ENCODE measurements at regions not wholly inside any gene's neighbourhood (a gene's known extent, or its start where the extent isn't known, plus 50 kb on each side); places are given as distances from the start of the nearest gene placed in this dataset.

DNA sequence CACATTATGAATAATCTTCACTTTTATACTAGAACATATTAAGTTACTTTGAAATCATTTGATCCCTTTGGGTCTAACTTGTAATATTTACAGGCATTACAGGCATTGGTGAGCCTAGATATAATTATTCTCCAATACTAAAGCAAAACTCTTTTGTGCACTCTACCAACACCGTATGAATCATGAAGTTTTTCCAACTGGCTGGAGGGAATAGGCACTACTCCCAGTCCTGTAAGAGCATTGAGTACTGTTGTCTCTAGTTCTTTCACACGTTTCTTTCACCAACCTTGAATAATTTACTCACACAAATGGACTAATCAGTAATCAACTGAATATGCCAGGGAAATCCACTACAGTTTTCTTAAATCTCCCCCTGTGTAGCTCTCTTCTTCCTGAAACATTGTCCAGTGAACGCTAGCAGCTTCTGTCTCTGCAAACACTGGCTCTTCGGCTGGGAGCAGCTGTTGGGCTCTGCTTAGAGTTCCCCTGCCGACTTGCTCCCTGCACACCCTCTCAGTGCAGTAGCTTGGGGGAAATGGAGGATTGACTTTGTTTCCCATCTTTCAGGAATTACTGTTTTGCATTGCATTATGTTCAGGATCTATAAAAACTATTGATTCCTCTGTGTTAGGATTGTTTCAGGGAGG is 476.7 kb downstream of the RFC3 start:
- H3K79me2 ChIP-seq (ENCODE audit: insufficient read depth, low read length), result no peaks in the 10 kb centered on the region
- no peaks in the 10 kb centered on the region for H3K27me3 ChIP-seq (ENCODE audit: insufficient read depth, low read length)
- peak overlapping the region; percentile 62 for H2AFZ ChIP-seq (ENCODE audit: low read length)
- DNase-seq (ENCODE audit: insufficient read length, low spot score, missing footprints), result no peak
- H3K4me3 ChIP-seq (ENCODE audit: insufficient read depth, low read length), result peak overlapping the region; percentile 21
- H3K36me3 ChIP-seq (ENCODE audit: insufficient read depth, low read length), result no peaks in the 10 kb centered on the region
- H3K4me2 ChIP-seq (ENCODE audit: insufficient read depth, low read length), result peak overlapping the region; percentile 52
- H3K27ac ChIP-seq (ENCODE audit: low read depth, low read length), result no peak overlapping the region
- TF ChIP-seq, protein P1, sequence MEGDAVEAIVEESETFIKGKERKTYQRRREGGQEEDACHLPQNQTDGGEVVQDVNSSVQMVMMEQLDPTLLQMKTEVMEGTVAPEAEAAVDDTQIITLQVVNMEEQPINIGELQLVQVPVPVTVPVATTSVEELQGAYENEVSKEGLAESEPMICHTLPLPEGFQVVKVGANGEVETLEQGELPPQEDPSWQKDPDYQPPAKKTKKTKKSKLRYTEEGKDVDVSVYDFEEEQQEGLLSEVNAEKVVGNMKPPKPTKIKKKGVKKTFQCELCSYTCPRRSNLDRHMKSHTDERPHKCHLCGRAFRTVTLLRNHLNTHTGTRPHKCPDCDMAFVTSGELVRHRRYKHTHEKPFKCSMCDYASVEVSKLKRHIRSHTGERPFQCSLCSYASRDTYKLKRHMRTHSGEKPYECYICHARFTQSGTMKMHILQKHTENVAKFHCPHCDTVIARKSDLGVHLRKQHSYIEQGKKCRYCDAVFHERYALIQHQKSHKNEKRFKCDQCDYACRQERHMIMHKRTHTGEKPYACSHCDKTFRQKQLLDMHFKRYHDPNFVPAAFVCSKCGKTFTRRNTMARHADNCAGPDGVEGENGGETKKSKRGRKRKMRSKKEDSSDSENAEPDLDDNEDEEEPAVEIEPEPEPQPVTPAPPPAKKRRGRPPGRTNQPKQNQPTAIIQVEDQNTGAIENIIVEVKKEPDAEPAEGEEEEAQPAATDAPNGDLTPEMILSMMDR (IDR thresholded peaks at IDR 0.05; ENCODE audit: extremely low read depth, low read depth, low read length), result no peak
- no peaks in the 10 kb centered on the region for H4K20me1 ChIP-seq (ENCODE audit: insufficient read depth, low read length)
- no peaks in the 10 kb centered on the region for H3K9me3 ChIP-seq (ENCODE audit: low read depth, low read length)
- H3K4me1 ChIP-seq (ENCODE audit: insufficient read depth, low read length), result no peaks in the 10 kb centered on the region

DNA sequence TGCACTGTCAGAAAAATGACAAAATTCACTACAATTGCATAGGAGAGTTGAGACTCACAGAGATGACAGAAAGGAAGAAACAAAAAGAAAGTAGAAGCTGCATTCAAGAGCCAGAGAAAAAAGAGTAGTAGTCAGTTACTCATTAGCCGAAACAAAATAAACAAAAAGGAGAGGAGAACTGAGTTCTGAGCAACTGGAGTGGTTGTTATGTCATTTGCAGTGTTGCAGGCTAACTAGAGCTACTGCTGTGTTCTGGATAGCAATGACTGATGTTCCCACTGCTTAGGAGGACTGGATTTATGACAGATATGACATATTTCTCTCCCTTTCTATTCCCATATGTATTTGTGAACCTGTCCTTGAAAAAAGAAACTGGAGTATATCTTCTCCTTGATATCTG is 482.6 kb downstream of the RFC3 start:
- peak overlapping the region; percentile 0 for H3K4me2 ChIP-seq (ENCODE audit: insufficient read depth, low read length)
- H3K4me3 ChIP-seq (ENCODE audit: insufficient read depth, low read length), result no peak overlapping the region
- H3K27me3 ChIP-seq (ENCODE audit: insufficient read depth, low read length), result no peaks in the 10 kb centered on the region
- H3K79me2 ChIP-seq (ENCODE audit: insufficient read depth, low read length), result no peaks in the 10 kb centered on the region
- H3K9me3 ChIP-seq (ENCODE audit: low read depth, low read length), result no peaks in the 10 kb centered on the region
- H2AFZ ChIP-seq (ENCODE audit: low read length), result no peak overlapping the region
- no peak for DNase-seq (ENCODE audit: insufficient read length, low spot score, missing footprints)
- no peaks in the 10 kb centered on the region for H3K36me3 ChIP-seq (ENCODE audit: insufficient read depth, low read length)
- H3K4me1 ChIP-seq (ENCODE audit: insufficient read depth, low read length), result no peaks in the 10 kb centered on the region
- TF ChIP-seq, protein P1 (IDR thresholded peaks at IDR 0.05; ENCODE audit: extremely low read depth, low read depth, low read length), result no peak
- no peaks in the 10 kb centered on the region for H4K20me1 ChIP-seq (ENCODE audit: insufficient read depth, low read length)
- no peak overlapping the region for H3K27ac ChIP-seq (ENCODE audit: low read depth, low read length)

DNA sequence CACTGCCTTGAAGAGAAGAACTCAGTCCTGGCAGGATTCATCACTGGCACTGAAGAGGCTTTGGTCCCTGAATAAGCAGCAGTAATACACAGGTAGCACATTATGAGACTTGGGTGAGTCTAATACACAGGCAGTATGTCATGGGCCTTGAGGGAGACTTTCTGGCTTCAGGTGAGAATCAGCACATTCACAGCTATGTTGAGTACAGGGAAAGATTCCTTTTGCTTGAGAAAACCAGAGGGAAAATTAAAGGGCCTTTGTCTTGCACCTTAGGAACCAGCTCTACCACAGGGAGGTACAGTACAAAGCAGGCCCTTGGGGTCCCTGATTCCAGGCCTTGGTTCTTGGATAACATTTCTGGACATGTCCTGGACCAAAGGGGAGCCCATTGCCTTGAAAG is 484.6 kb downstream of the RFC3 start:
- H4K20me1 ChIP-seq (ENCODE audit: insufficient read depth, low read length), result no peaks in the 10 kb centered on the region
- H3K79me2 ChIP-seq (ENCODE audit: insufficient read depth, low read length), result no peaks in the 10 kb centered on the region
- H3K4me1 ChIP-seq (ENCODE audit: insufficient read depth, low read length), result no peaks in the 10 kb centered on the region
- H3K27ac ChIP-seq (ENCODE audit: low read depth, low read length), result no peak overlapping the region
- TF ChIP-seq, protein P1 (IDR thresholded peaks at IDR 0.05; ENCODE audit: extremely low read depth, low read depth, low read length), result no peak
- H3K36me3 ChIP-seq (ENCODE audit: insufficient read depth, low read length), result no peaks in the 10 kb centered on the region
- no peak overlapping the region for H3K4me2 ChIP-seq (ENCODE audit: insufficient read depth, low read length)
- DNase-seq (ENCODE audit: insufficient read length, low spot score, missing footprints), result no peak
- no peaks in the 10 kb centered on the region for H3K9me3 ChIP-seq (ENCODE audit: low read depth, low read length)
- H3K4me3 ChIP-seq (ENCODE audit: insufficient read depth, low read length), result no peak overlapping the region
- no peaks in the 10 kb centered on the region for H3K27me3 ChIP-seq (ENCODE audit: insufficient read depth, low read length)
- H2AFZ ChIP-seq (ENCODE audit: low read length), result no peak overlapping the region

DNA sequence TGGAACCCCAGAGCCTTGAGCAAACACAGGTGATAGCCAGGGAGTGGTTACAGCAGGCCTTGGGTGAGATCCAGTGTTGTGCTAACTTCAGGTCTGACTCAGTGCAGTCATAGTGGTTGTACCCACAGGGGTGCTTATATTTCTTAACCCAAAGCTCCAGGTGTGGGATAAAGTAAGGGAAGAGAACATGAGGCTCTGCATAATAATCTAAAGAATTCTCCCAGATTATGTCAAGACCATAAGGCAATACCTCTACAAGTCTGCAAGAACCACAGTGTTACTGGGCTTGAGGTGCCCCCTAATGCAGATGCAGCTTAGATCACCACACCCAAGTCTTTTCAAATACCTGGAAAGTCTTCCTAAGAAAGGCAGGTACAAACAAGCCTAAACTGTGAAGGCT is 485.4 kb downstream of the RFC3 start:
- H3K4me3 ChIP-seq (ENCODE audit: insufficient read depth, low read length), result no peak overlapping the region
- H3K4me2 ChIP-seq (ENCODE audit: insufficient read depth, low read length), result no peak overlapping the region
- H3K36me3 ChIP-seq (ENCODE audit: insufficient read depth, low read length), result no peaks in the 10 kb centered on the region
- H2AFZ ChIP-seq (ENCODE audit: low read length), result no peak overlapping the region
- no peak for DNase-seq (ENCODE audit: insufficient read length, low spot score, missing footprints)
- no peaks in the 10 kb centered on the region for H3K79me2 ChIP-seq (ENCODE audit: insufficient read depth, low read length)
- H3K27ac ChIP-seq (ENCODE audit: low read depth, low read length), result no peak overlapping the region
- no peaks in the 10 kb centered on the region for H3K4me1 ChIP-seq (ENCODE audit: insufficient read depth, low read length)
- H3K9me3 ChIP-seq (ENCODE audit: low read depth, low read length), result no peaks in the 10 kb centered on the region
- no peaks in the 10 kb centered on the region for H4K20me1 ChIP-seq (ENCODE audit: insufficient read depth, low read length)
- TF ChIP-seq, protein P1 (IDR thresholded peaks at IDR 0.05; ENCODE audit: extremely low read depth, low read depth, low read length), result no peak
- H3K27me3 ChIP-seq (ENCODE audit: insufficient read depth, low read length), result no peaks in the 10 kb centered on the region
